ENCODE measurements at regions not wholly inside any gene's neighbourhood (a gene's known extent, or its start where the extent isn't known, plus 50 kb on each side); places are given as distances from the start of the nearest gene placed in this dataset.

GRCh38 chr11:23497040-23497439 is 636.8 kb upstream of the CCDC179 start:
- no peaks in the 10 kb centered on the region for H3K9me3 ChIP-seq
- ChIA-PET POLR2A (no interaction called here), CTCF (no interaction called here)
- Mint-ChIP-seq H3K9me3 (ENCODE audit: unreplicated experiment) (no peaks in the 10 kb centered on the region), H3K4me3 (ENCODE audit: unreplicated experiment) (no peak overlapping the region), H3K27me3 (ENCODE audit: insufficient read depth, unreplicated experiment) (no peaks in the 10 kb centered on the region), H3K4me1 (ENCODE audit: low read depth, unreplicated experiment) (no peaks in the 10 kb centered on the region), H3K27ac (ENCODE audit: unreplicated experiment) (no peak overlapping the region), H3K36me3 (ENCODE audit: insufficient read depth, unreplicated experiment) (no peaks in the 10 kb centered on the region)
- no peak for DNase-seq
- BruUV-seq (replicated peaks): no TSS peak
- TF ChIP-seq, protein P1, sequence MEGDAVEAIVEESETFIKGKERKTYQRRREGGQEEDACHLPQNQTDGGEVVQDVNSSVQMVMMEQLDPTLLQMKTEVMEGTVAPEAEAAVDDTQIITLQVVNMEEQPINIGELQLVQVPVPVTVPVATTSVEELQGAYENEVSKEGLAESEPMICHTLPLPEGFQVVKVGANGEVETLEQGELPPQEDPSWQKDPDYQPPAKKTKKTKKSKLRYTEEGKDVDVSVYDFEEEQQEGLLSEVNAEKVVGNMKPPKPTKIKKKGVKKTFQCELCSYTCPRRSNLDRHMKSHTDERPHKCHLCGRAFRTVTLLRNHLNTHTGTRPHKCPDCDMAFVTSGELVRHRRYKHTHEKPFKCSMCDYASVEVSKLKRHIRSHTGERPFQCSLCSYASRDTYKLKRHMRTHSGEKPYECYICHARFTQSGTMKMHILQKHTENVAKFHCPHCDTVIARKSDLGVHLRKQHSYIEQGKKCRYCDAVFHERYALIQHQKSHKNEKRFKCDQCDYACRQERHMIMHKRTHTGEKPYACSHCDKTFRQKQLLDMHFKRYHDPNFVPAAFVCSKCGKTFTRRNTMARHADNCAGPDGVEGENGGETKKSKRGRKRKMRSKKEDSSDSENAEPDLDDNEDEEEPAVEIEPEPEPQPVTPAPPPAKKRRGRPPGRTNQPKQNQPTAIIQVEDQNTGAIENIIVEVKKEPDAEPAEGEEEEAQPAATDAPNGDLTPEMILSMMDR (IDR thresholded peaks at IDR 0.05; ENCODE audit: insufficient read depth in 1 of 2, low read depth in 1 of 2, low read length in 1 of 2, severe bottlenecking in 1 of 2, unreplicated experiment in 1 of 2): no peak
- H3K4me1 ChIP-seq: no peaks in the 10 kb centered on the region
- no peaks in the 10 kb centered on the region for H3K27me3 ChIP-seq (replicated peaks; ENCODE audit: control insufficient read depth, insufficient read depth, low read length)
- intact Hi-C loops (cut with micrococcal nuclease; ENCODE audit: unreplicated experiment): no loop called here
- H3K36me3 ChIP-seq (ENCODE audit: control insufficient read depth, insufficient read depth, low read length): no peaks in the 10 kb centered on the region
- H3K4me3 ChIP-seq (ENCODE audit: low read depth, low read length): no peak overlapping the region

DNA sequence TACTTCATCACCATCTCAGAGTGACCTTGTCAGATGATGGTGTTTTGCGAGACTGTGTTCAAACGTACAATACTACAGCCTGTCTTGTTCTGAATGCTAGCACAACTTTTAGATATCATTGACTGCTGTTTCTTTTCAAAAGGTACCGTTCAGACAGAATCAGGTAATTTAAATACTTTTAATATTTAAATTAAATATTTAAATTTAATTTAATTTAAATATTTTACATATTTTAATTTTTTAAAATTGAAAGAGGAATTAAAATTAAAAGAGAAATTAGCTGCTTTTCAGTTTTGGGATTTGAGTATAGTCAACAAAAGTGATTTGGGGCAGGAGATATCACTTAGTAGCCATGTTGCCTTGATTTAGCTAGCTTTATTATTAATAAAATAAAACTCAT is 642.1 kb upstream of the CCDC179 start:
- H3K27ac Mint-ChIP-seq (ENCODE audit: unreplicated experiment): no peak overlapping the region
- no peaks in the 10 kb centered on the region for H3K4me1 Mint-ChIP-seq (ENCODE audit: low read depth, unreplicated experiment)
- Histone ChIP-seq H3K9me3 (no peaks in the 10 kb centered on the region), H3K4me3 (ENCODE audit: low read depth, low read length) (no peak overlapping the region), H3K36me3 (ENCODE audit: control insufficient read depth, insufficient read depth, low read length) (no peaks in the 10 kb centered on the region), H3K27me3 (replicated peaks; ENCODE audit: control insufficient read depth, insufficient read depth, low read length) (no peaks in the 10 kb centered on the region), H3K4me1 (no peaks in the 10 kb centered on the region)
- intact Hi-C loops (cut with micrococcal nuclease; ENCODE audit: unreplicated experiment): no loop called here
- H3K9me3 Mint-ChIP-seq (ENCODE audit: unreplicated experiment): no peaks in the 10 kb centered on the region
- no peak for DNase-seq
- ChIA-PET CTCF (no interaction called here), POLR2A (no interaction called here)
- H3K4me3 Mint-ChIP-seq (ENCODE audit: unreplicated experiment): no peak overlapping the region
- no peaks in the 10 kb centered on the region for H3K27me3 Mint-ChIP-seq (ENCODE audit: insufficient read depth, unreplicated experiment)
- BruUV-seq (replicated peaks): no TSS peak
- no peaks in the 10 kb centered on the region for H3K36me3 Mint-ChIP-seq (ENCODE audit: insufficient read depth, unreplicated experiment)
- TF ChIP-seq, protein P1 (IDR thresholded peaks at IDR 0.05; ENCODE audit: insufficient read depth in 1 of 2, low read depth in 1 of 2, low read length in 1 of 2, severe bottlenecking in 1 of 2, unreplicated experiment in 1 of 2): no peak

GRCh38 chr11:23502826-23503225 is 642.6 kb upstream of the CCDC179 start:
- DNase-seq: no peak
- Histone ChIP-seq H3K36me3 (ENCODE audit: control insufficient read depth, insufficient read depth, low read length) (no peaks in the 10 kb centered on the region), H3K27me3 (replicated peaks; ENCODE audit: control insufficient read depth, insufficient read depth, low read length) (no peaks in the 10 kb centered on the region), H3K4me1 (no peaks in the 10 kb centered on the region), H3K4me3 (ENCODE audit: low read depth, low read length) (no peak overlapping the region), H3K9me3 (no peaks in the 10 kb centered on the region)
- intact Hi-C loops (cut with micrococcal nuclease; ENCODE audit: unreplicated experiment): no loop called here
- BruUV-seq (replicated peaks): no TSS peak
- Mint-ChIP-seq H3K4me3 (ENCODE audit: unreplicated experiment) (no peak overlapping the region), H3K4me1 (ENCODE audit: low read depth, unreplicated experiment) (no peaks in the 10 kb centered on the region), H3K27me3 (ENCODE audit: insufficient read depth, unreplicated experiment) (no peaks in the 10 kb centered on the region), H3K36me3 (ENCODE audit: insufficient read depth, unreplicated experiment) (no peaks in the 10 kb centered on the region), H3K9me3 (ENCODE audit: unreplicated experiment) (no peaks in the 10 kb centered on the region), H3K27ac (ENCODE audit: unreplicated experiment) (no peak overlapping the region)
- CTCF ChIA-PET: no interaction called here
- TF ChIP-seq, protein P1 (IDR thresholded peaks at IDR 0.05; ENCODE audit: insufficient read depth in 1 of 2, low read depth in 1 of 2, low read length in 1 of 2, severe bottlenecking in 1 of 2, unreplicated experiment in 1 of 2): no peak
- POLR2A ChIA-PET: no interaction called here
